H1 (cell line): ENCODE measurements at regions not wholly inside any gene's neighbourhood (a gene's known extent, or its start where the extent isn't known, plus 50 kb on each side); places are given as distances from the start of the nearest gene placed in this dataset.

Experiments
- CTCF ChIA-PET: fragments of 300-600 bp; sonication (Branson Sonifier 250); formaldehyde crosslinking; loops from one replicate; lab custom pipeline; 2021; ENCODE audit not compliant: partially characterized antibody; lab: Charles Lee
- POLR2A ChIA-PET: fragments of 300-600 bp; sonication (Branson Sonifier 250); formaldehyde crosslinking; loops from one replicate; lab custom pipeline; 2021; ENCODE audit warnings: inconsistent platforms; ENCODE audit not compliant: partially characterized antibody; lab: Charles Lee
- DNase-seq, 2 experiments: peaks; one replicate each; pipeline versions ENCODE4 v3.0.0 to v3.0.0-alpha.2; 2010 to 2022; ENCODE audit warnings: low spot score in 2 of 2, low read depth in 1 of 2, mixed read lengths in 1 of 2
- FAIRE-seq: peaks from 2 replicates; lab custom pipeline; 2011; peaks lifted over from hg19 to GRCh38; lab: Jason Lieb, UNC
- H2AFZ ChIP-seq: 2 replicates; pipeline ENCODE4 v1.8.1; 2012; ENCODE audit warnings: low read length, inconsistent platforms
- H2AK5ac ChIP-seq: 2 replicates; pipeline ENCODE4 v1.6.1; 2013; ENCODE audit warnings: low read depth, low read length
- H2BK120ac ChIP-seq: replicated peaks from 2 replicates; pipeline ENCODE3; 2013; ENCODE audit warnings: low read depth, low read length, inconsistent platforms
- H2BK12ac ChIP-seq: 2 replicates; pipeline ENCODE4 v1.6.1; 2013; ENCODE audit warnings: low read depth, low read length
- H2BK15ac ChIP-seq: 2 replicates; pipeline ENCODE4 v1.6.1; 2013; ENCODE audit warnings: low read length
- H2BK20ac ChIP-seq: 2 replicates; pipeline ENCODE4 v1.6.1; 2013; ENCODE audit warnings: low read length
- H2BK5ac ChIP-seq: 2 replicates; pipeline ENCODE4 v1.6.1; 2013; ENCODE audit warnings: low read depth, low read length
- H3K14ac ChIP-seq: 2 replicates; pipeline ENCODE4 v1.6.1; 2013; ENCODE audit warnings: inconsistent platforms; ENCODE audit not compliant: insufficient read length
- H3K18ac ChIP-seq: 2 replicates; pipeline ENCODE4 v1.6.1; 2013; ENCODE audit warnings: low read length; ENCODE audit errors: extremely low read depth
- H3K23ac ChIP-seq: 2 replicates; pipeline ENCODE4 v1.6.1; 2013; ENCODE audit warnings: inconsistent platforms; ENCODE audit not compliant: insufficient read length
- H3K23me2 ChIP-seq: 2 replicates; pipeline ENCODE4 v1.6.1; 2013; ENCODE audit warnings: low read depth, low read length
- H3K27ac ChIP-seq: 2 replicates; pipeline ENCODE4 v1.6.1; 2011; ENCODE audit warnings: low read depth, low read length, inconsistent platforms
- H3K27me3 ChIP-seq, 4 experiments: replicated peaks in 1 of 4; 1 replicate in 1 of 4; 2 replicates in 3 of 4; pipeline versions ENCODE4 v1.6.1 to v1.8.1; 2011 to 2013; ENCODE audit warnings: low read length in 3 of 4, mild to moderate bottlenecking in 3 of 4, inconsistent platforms in 2 of 4, mixed read lengths in 2 of 4, moderate library complexity in 1 of 4; ENCODE audit not compliant: control insufficient read depth in 3 of 4, insufficient read depth in 3 of 4; ENCODE audit errors: extremely low read depth in 1 of 4
- H3K36me3 ChIP-seq, 4 experiments: 2 replicates each; pipeline versions ENCODE4 v1.6.1 to v1.8.1; 2011 to 2013; ENCODE audit warnings: mild to moderate bottlenecking in 4 of 4, low read length in 3 of 4, moderate library complexity in 2 of 4, control low read depth in 1 of 4, inconsistent platforms in 1 of 4; ENCODE audit not compliant: insufficient read depth in 4 of 4, control insufficient read depth in 2 of 4
- H3K4ac ChIP-seq: replicated peaks from 2 replicates; pipeline ENCODE3; 2013; ENCODE audit warnings: low read length, low read depth, mixed read lengths, inconsistent platforms; ENCODE audit not compliant: insufficient read length
- H3K4me1 ChIP-seq, 4 experiments: replicated peaks in 1 of 4; 1 replicate in 1 of 4; 2 replicates in 3 of 4; pipeline versions ENCODE4 v1.6.1 to v1.8.1; 2011 to 2013; ENCODE audit warnings: low read length in 3 of 4, inconsistent platforms in 2 of 4, mixed read lengths in 1 of 4; ENCODE audit not compliant: insufficient read depth in 4 of 4, control insufficient read depth in 3 of 4
- H3K4me2 ChIP-seq, 2 experiments: 2 replicates each; pipeline versions ENCODE4 v1.6.1 to v1.8.1; 2011 to 2013; ENCODE audit warnings: low read depth in 2 of 2, low read length in 2 of 2, control low read depth in 1 of 2, inconsistent platforms in 1 of 2, mild to moderate bottlenecking in 1 of 2; ENCODE audit not compliant: insufficient read depth in 1 of 2
- H3K4me3 ChIP-seq, 4 experiments: fragments of 200-600, 300-600 bp in 1 of 4; sonication (generic), shearing (Covaris generic), sonication (Bioruptor Twin) in 1 of 4; 2 replicates each; pipeline versions ENCODE4 v1.5.1 to v1.8.1; 2011 to 2016; ENCODE audit warnings: low read length in 4 of 4, low read depth in 3 of 4, control low read depth in 2 of 4, inconsistent platforms in 2 of 4, mild to moderate bottlenecking in 2 of 4, mixed read lengths in 1 of 4, moderate library complexity in 1 of 4; ENCODE audit not compliant: insufficient read depth in 2 of 4; ENCODE audit errors: extremely low read depth in 1 of 4
- H3K56ac ChIP-seq: replicated peaks from 2 replicates; pipeline ENCODE3; 2013; ENCODE audit warnings: low read depth, mild to moderate bottlenecking, mixed read lengths, low read length, inconsistent platforms; ENCODE audit not compliant: insufficient read length
- H3K79me1 ChIP-seq: 2 replicates; pipeline ENCODE4 v1.6.1; 2013; ENCODE audit warnings: low read depth, low read length, control low read depth
- H3K79me2 ChIP-seq, 2 experiments: 2 replicates each; pipeline versions ENCODE4 v1.6.1 to v1.8.1; 2012 to 2013; ENCODE audit warnings: low read length in 2 of 2, mild to moderate bottlenecking in 2 of 2, inconsistent platforms in 1 of 2; ENCODE audit not compliant: insufficient read depth in 2 of 2, control insufficient read depth in 1 of 2
- H3K9ac ChIP-seq, 4 experiments: replicated peaks in 1 of 4; 1 replicate in 1 of 4; 2 replicates in 3 of 4; pipeline versions ENCODE4 v1.6.1 to v1.8.1; 2011 to 2013; ENCODE audit warnings: low read depth in 3 of 4, low read length in 3 of 4, control low read depth in 2 of 4, mild to moderate bottlenecking in 2 of 4, moderate library complexity in 2 of 4, inconsistent platforms in 1 of 4; ENCODE audit errors: extremely low read depth in 1 of 4
- H3K9me3 ChIP-seq, 2 experiments: 2 replicates each; pipeline versions ENCODE4 v1.6.1 to v1.8.1; 2012 to 2013; ENCODE audit warnings: mild to moderate bottlenecking in 2 of 2, moderate library complexity in 2 of 2, control low read depth in 1 of 2, inconsistent platforms in 1 of 2, low read depth in 1 of 2, low read length in 1 of 2, mixed read lengths in 1 of 2; ENCODE audit not compliant: insufficient read depth in 2 of 2
- H4K20me1 ChIP-seq, 2 experiments: replicated peaks in 1 of 2; 2 replicates each; pipeline versions ENCODE3 to v1.8.1; 2011 to 2013; ENCODE audit warnings: inconsistent platforms in 2 of 2, low read length in 2 of 2, mild to moderate bottlenecking in 1 of 2; ENCODE audit not compliant: insufficient read depth in 2 of 2, control insufficient read depth in 1 of 2
- H4K5ac ChIP-seq: 2 replicates; pipeline ENCODE4 v1.6.1; 2013; ENCODE audit warnings: low read length, low read depth, mixed read lengths, inconsistent platforms; ENCODE audit not compliant: insufficient read length
- H4K8ac ChIP-seq: 2 replicates; pipeline ENCODE4 v1.8.0; 2013; ENCODE audit warnings: mild to moderate bottlenecking, moderate library complexity, low read length, inconsistent platforms; ENCODE audit not compliant: insufficient read depth; ENCODE audit errors: extremely low read depth
- H4K91ac ChIP-seq: replicated peaks from 2 replicates; pipeline ENCODE3; 2013; ENCODE audit warnings: low read length, mixed read lengths, inconsistent platforms; ENCODE audit not compliant: insufficient read length
- POLR2AphosphoS5 ChIP-seq: IDR thresholded peaks from 2 replicates; pipeline ENCODE4 v1.6.1; 2011; ENCODE audit warnings: low read depth, low read length
- USF2 ChIP-seq: IDR thresholded peaks from 2 replicates; pipeline ENCODE4 v1.6.1; 2011; ENCODE audit warnings: low read length, improper control_type of control experiment
- ZNF274 ChIP-seq: IDR thresholded peaks from 2 replicates; pipeline ENCODE4 v1.7.0; 2012; ENCODE audit warnings: low read length, borderline replicate concordance; ENCODE audit errors: extremely low read depth
- WGBS, 2 experiments: shearing (Covaris generic) in 1 of 2; methylation state at CpG; one replicate each; pipeline versions ENCODE4 v1.1.6 to v1.1.7; 2013 to 2015; ENCODE audit warnings: low lambda C conversion rate in 2 of 2, mixed read lengths in 2 of 2, inconsistent platforms in 1 of 2, low coverage in 1 of 2, missing lambda C conversion rate in 1 of 2; ENCODE audit not compliant: insufficient replicate concordance in 2 of 2, insufficient coverage in 1 of 2, insufficient read length in 1 of 2; ENCODE audit errors: extremely low coverage in 1 of 2, missing lambda C conversion rate in 1 of 2; 5-methylcytosine and 5-hydroxymethylcytosine counted together

GRCh38 chr4:19368800-19369199 is 882.9 kb upstream of the SLIT2 start:
- DNase-seq, result no peak
- Histone ChIP-seq H3K23ac (no peak overlapping the region), H4K91ac (no peak overlapping the region), H3K27ac (no peak overlapping the region), H3K4me3 (no peak overlapping the region), H2BK12ac (no peak overlapping the region), H4K5ac (no peak overlapping the region), H3K9ac (no peak overlapping the region), H3K23me2 (no peaks in the 10 kb centered on the region), H4K8ac (no peak overlapping the region), H2BK15ac (no peak overlapping the region), H3K36me3 (no peaks in the 10 kb centered on the region), H2BK20ac (no peak overlapping the region), H3K4me1 (no peaks in the 10 kb centered on the region), H3K9me3 (no peaks in the 10 kb centered on the region), H3K27me3 (no peaks in the 10 kb centered on the region), H2BK120ac (no peak overlapping the region), H3K4ac (no peak overlapping the region), H2AK5ac (no peak overlapping the region), H3K79me2 (no peaks in the 10 kb centered on the region), H3K18ac (no peak overlapping the region)
- WGBS, 2 experiments, result 96% methylated on average over 3 of the region's 3 CpGs; no CpG with 5 or more reads in 1 of the 2 experiments
- ChIA-PET CTCF (no interaction called here), POLR2A (no interaction called here)
- TF ChIP-seq POLR2AphosphoS5 (no peak), ZNF274 (no peak), USF2 (no peak)
- TF ChIP-seq, all 59 proteins: peak for 0
- H3K4me2 ChIP-seq, result no peak overlapping the region
- no peak overlapping the region for H2BK5ac ChIP-seq
- H3K56ac ChIP-seq, result no peak overlapping the region
- FAIRE-seq, result no peak
- no peak overlapping the region for H3K14ac ChIP-seq
- H3K79me1 ChIP-seq, result no peaks in the 10 kb centered on the region
- no peak overlapping the region for H2AFZ ChIP-seq
- no peaks in the 10 kb centered on the region for H4K20me1 ChIP-seq
